Loucy (cell line): ENCODE measurements at regions not wholly inside any gene's neighbourhood (a gene's known extent, or its start where the extent isn't known, plus 50 kb on each side); places are given as distances from the start of the nearest gene placed in this dataset.

Experiments
- H2AFZ ChIP-seq: fragments of 200-600 bp; sonication (generic); 2 replicates; pipeline ENCODE4 v1.6.0; 2016; ENCODE audit warnings: antibody characterized with exemption, mild to moderate bottlenecking, low read length, moderate library complexity
- H3F3A ChIP-seq: fragments of 200-600 bp; 2 replicates; pipeline ENCODE4 v1.6.0; 2016; ENCODE audit warnings: antibody characterized with exemption, low read depth, mild to moderate bottlenecking
- H3K27me3 ChIP-seq: fragments of 200-600 bp; sonication (generic); 2 replicates; pipeline ENCODE4 v1.6.1; 2014; ENCODE audit warnings: low read length, mild to moderate bottlenecking; ENCODE audit not compliant: insufficient read depth, poor library complexity, severe bottlenecking
- H3K36me3 ChIP-seq: fragments of 200-600 bp; sonication (generic); 2 replicates; pipeline ENCODE4 v1.6.1; 2016; ENCODE audit warnings: low read length; ENCODE audit not compliant: insufficient read depth
- H3K4me1 ChIP-seq: fragments of 200-600 bp; sonication (generic); 2 replicates; pipeline ENCODE4 v1.5.1; 2014; ENCODE audit warnings: low read length, mild to moderate bottlenecking; ENCODE audit not compliant: insufficient read depth, poor library complexity, severe bottlenecking
- H3K4me2 ChIP-seq: fragments of 200-600 bp; sonication (generic); 2 replicates; pipeline ENCODE4 v1.6.0; 2014; ENCODE audit warnings: antibody characterized with exemption, low read length, low read depth, mild to moderate bottlenecking; ENCODE audit not compliant: poor library complexity, severe bottlenecking
- H3K4me3 ChIP-seq: fragments of 200-600 bp; sonication (generic); 2 replicates; pipeline ENCODE4 v1.5.1; 2014; ENCODE audit warnings: low read length, mild to moderate bottlenecking, mixed read lengths; ENCODE audit not compliant: poor library complexity, severe bottlenecking
- H3K79me2 ChIP-seq: fragments of 200-600 bp; sonication (generic); 2 replicates; pipeline ENCODE4 v1.6.1; 2014; ENCODE audit warnings: low read length; ENCODE audit not compliant: insufficient read depth
- H3K9ac ChIP-seq: fragments of 200-600 bp; sonication (generic); 2 replicates; pipeline ENCODE4 v1.6.0; 2014; ENCODE audit warnings: mild to moderate bottlenecking, low read depth, low read length, moderate library complexity; ENCODE audit not compliant: poor library complexity, severe bottlenecking
- H3K9me2 ChIP-seq: fragments of 200-600 bp; sonication (generic); replicated peaks from 2 replicates; pipeline ENCODE4 v1.6.1; 2016; ENCODE audit warnings: low read depth, low read length, mixed read lengths
- H3K9me3 ChIP-seq: fragments of 200-600 bp; sonication (generic); 2 replicates; pipeline ENCODE4 v1.6.1; 2014; ENCODE audit warnings: mild to moderate bottlenecking, antibody characterized with exemption, low read length, low read depth; ENCODE audit not compliant: insufficient read depth
- H4K20me1 ChIP-seq: fragments of 200-600 bp; sonication (generic); 2 replicates; pipeline ENCODE4 v1.6.0; 2014; ENCODE audit warnings: antibody characterized with exemption, low read length, mild to moderate bottlenecking; ENCODE audit not compliant: insufficient read depth, poor library complexity, severe bottlenecking
- CTCF ChIP-seq: fragments of 200-600 bp; sonication (generic); conservative IDR thresholded peaks from 2 replicates; pipeline ENCODE4 v1.5.1; 2014; ENCODE audit warnings: mild to moderate bottlenecking, antibody characterized with exemption, low read length
- EZH2phosphoT487 ChIP-seq: fragments of 200-600 bp; IDR thresholded peaks from 2 replicates; pipeline ENCODE4 v1.6.1; 2018; ENCODE audit warnings: antibody characterized with exemption, mild to moderate bottlenecking, moderate library complexity, borderline replicate concordance

GRCh38 chr7:50145801-50146338, 52.8 kb upstream of the ZPBP start:
- H3F3A ChIP-seq = no peaks in the 10 kb centered on the region
- H3K4me2 ChIP-seq = no peak overlapping the region
- H3K36me3 ChIP-seq = no peaks in the 10 kb centered on the region
- H3K27me3 ChIP-seq = no peaks in the 10 kb centered on the region
- no peak overlapping the region for H3K9ac ChIP-seq
- H3K79me2 ChIP-seq = no peaks in the 10 kb centered on the region
- TF ChIP-seq CTCF (no peak), EZH2phosphoT487 (no peak)
- H4K20me1 ChIP-seq = no peaks in the 10 kb centered on the region
- H3K4me3 ChIP-seq = no peak overlapping the region
- H3K4me1 ChIP-seq = peaks cover 63% of the 10 kb centered on the region
- no peak overlapping the region for H2AFZ ChIP-seq
- H3K9me2 ChIP-seq = no peaks in the 10 kb centered on the region
- no peaks in the 10 kb centered on the region for H3K9me3 ChIP-seq

GRCh38 chr7:50145226-50145625, 52.2 kb upstream of the ZPBP start:
- no peaks in the 10 kb centered on the region for H3K9me3 ChIP-seq
- H3K9ac ChIP-seq = no peak overlapping the region
- H3K4me3 ChIP-seq = no peak overlapping the region
- peaks cover 57% of the 10 kb centered on the region for H3K4me1 ChIP-seq
- no peak overlapping the region for H3K4me2 ChIP-seq
- H3K79me2 ChIP-seq = no peaks in the 10 kb centered on the region
- TF ChIP-seq CTCF = no peak
- TF ChIP-seq EZH2phosphoT487 = no peak
- no peaks in the 10 kb centered on the region for H3K9me2 ChIP-seq
- no peaks in the 10 kb centered on the region for H3K36me3 ChIP-seq
- no peaks in the 10 kb centered on the region for H3F3A ChIP-seq
- no peak overlapping the region for H2AFZ ChIP-seq
- no peaks in the 10 kb centered on the region for H4K20me1 ChIP-seq
- no peaks in the 10 kb centered on the region for H3K27me3 ChIP-seq
